GM18909 (cell line): ENCODE measurements at regions not wholly inside any gene's neighbourhood (a gene's known extent, or its start where the extent isn't known, plus 50 kb on each side); places are given as distances from the start of the nearest gene placed in this dataset.

Source experiments
- ATAC-seq: cut with Tn5 transposase; IDR thresholded peaks from one replicate; pipeline ENCODE4 v1.9.1; 2021; ENCODE audit warnings: mild to moderate bottlenecking; ENCODE audit not compliant: unreplicated experiment, poor library complexity

GRCh38 chr20:61105395-61105794 is 146.7 kb upstream of the CDH4 start:
- no peak for ATAC-seq

GRCh38 chr20:61106438-61106837 is 145.6 kb upstream of the CDH4 start:
- no peak for ATAC-seq

GRCh38 chr20:61109221-61109805 is 142.7 kb upstream of the CDH4 start:
- no peak for ATAC-seq

- ATAC-seq: no peak
Observed at GRCh38 chr20:61112515-61112914, 139.5 kb upstream of the CDH4 start.

- no peak for ATAC-seq
Observed at GRCh38 chr20:61113731-61114130, 138.3 kb upstream of the CDH4 start.

- no peak for ATAC-seq
Observed at GRCh38 chr20:61114493-61115175, 137.4 kb upstream of the CDH4 start.

- no peak for ATAC-seq
Observed at GRCh38 chr20:61115364-61116065, 136.5 kb upstream of the CDH4 start.

GRCh38 chr20:61117725-61118124 is 134.3 kb upstream of the CDH4 start:
- no peak for ATAC-seq

GRCh38 chr20:61118429-61119224 is 133.4 kb upstream of the CDH4 start:
- ATAC-seq: no peak

GRCh38 chr20:61119273-61119672 is 132.8 kb upstream of the CDH4 start:
- ATAC-seq: no peak

- ATAC-seq: no peak
Observed at GRCh38 chr20:61119794-61120410, 132.2 kb upstream of the CDH4 start.

- no peak for ATAC-seq
Observed at GRCh38 chr20:61120595-61121515, 131.2 kb upstream of the CDH4 start.

GRCh38 chr20:61121661-61122060 is 130.4 kb upstream of the CDH4 start:
- ATAC-seq: no peak

- ATAC-seq: no peak
Observed at GRCh38 chr20:61123286-61123685, 128.8 kb upstream of the CDH4 start.

GRCh38 chr20:61123751-61124368 is 128.2 kb upstream of the CDH4 start:
- ATAC-seq: no peak

GRCh38 chr20:61125076-61125475 is 127.0 kb upstream of the CDH4 start:
- no peak for ATAC-seq

GRCh38 chr20:61125546-61126180 is 126.4 kb upstream of the CDH4 start:
- no peak for ATAC-seq

GRCh38 chr20:61126369-61127195 is 125.5 kb upstream of the CDH4 start:
- ATAC-seq: no peak
